SH-SY5Y (cell line): ENCODE measurements at regions not wholly inside any gene's neighbourhood (a gene's known extent, or its start where the extent isn't known, plus 50 kb on each side); places are given as distances from the start of the nearest gene placed in this dataset.

Experiments used
- GATA2 ChIP-seq: IDR thresholded peaks from 2 replicates; pipeline ENCODE4 v1.6.1; 2011; ENCODE audit warnings: mild to moderate bottlenecking, low read depth, low read length
- GATA3 ChIP-seq: IDR thresholded peaks from 2 replicates; pipeline ENCODE4 v1.6.1; 2011; ENCODE audit warnings: low read depth, mild to moderate bottlenecking, low read length, moderate library complexity

DNA sequence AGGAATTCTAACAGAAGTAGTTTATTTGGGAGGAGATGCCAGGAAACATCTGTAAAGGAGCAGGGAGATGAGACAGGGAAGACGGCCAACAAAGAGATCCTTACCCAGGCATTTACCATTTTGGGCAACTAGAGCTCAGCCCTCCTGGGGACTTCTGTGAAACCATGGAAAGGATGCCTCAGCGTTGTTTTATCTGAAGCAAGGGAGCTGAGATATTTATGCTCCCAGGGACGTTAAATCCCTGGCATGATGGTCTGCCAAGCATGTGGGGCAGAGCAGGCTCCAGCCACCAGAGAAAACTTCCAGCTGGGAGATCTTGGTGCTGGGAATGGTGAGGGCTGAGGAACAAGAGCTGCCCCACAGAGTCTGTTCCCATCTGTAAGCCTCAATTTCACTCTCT lies 114.8 kb upstream of the FOXF1 start:
- no peak for TF ChIP-seq GATA2
- TF ChIP-seq GATA3: no peak
